K562 (cell line): ENCODE measurements at regions not wholly inside any gene's neighbourhood (a gene's known extent, or its start where the extent isn't known, plus 50 kb on each side); places are given as distances from the start of the nearest gene placed in this dataset.

ENCODE experiments used
- FOXP4 ChIP-seq: sonication (generic); formaldehyde crosslinking; IDR thresholded peaks from 2 replicates; pipeline ENCODE4 v1.8.0; 2022; ENCODE audit warnings: mild to moderate bottlenecking, missing genetic modification reagents, borderline replicate concordance
- MAX ChIP-seq: sonication (generic); formaldehyde crosslinking; IDR thresholded peaks from 2 replicates; pipeline ENCODE4 v1.9.0; 2022; ENCODE audit warnings: mild to moderate bottlenecking, missing genetic modification reagents
- MYNN ChIP-seq, 2 experiments: sonication (generic); formaldehyde crosslinking in 1 of 2; IDR thresholded peaks; 2 replicates each; pipeline versions ENCODE4 v1.5.0 to v1.6.1; 2016 to 2020; ENCODE audit warnings: antibody characterized with exemption in 1 of 2, missing genetic modification reagents in 1 of 2
- RNF2 ChIP-seq: sonication (generic); IDR thresholded peaks from 2 replicates; pipeline ENCODE4 v1.6.1; 2016
- THAP7 ChIP-seq: fragments of 250-450 bp; sonication (Bioruptor Pico); IDR thresholded peaks from 2 replicates; pipeline ENCODE4 v1.5.0; 2021
- ZNF197 ChIP-seq: fragments of 200-800 bp; sonication (Bioruptor generic); IDR thresholded peaks from 2 replicates; pipeline ENCODE4 v1.6.1; 2016; ENCODE audit warnings: low read depth, missing genetic modification characterization, missing compliant biosample characterization
- TF ChIP-seq, protein P1 (sequence below): fragments of 450-650 bp; formaldehyde crosslinking; IDR thresholded peaks from 2 replicates; pipeline ENCODE4 v1.4.0; 2022; ENCODE audit warnings: missing genetic modification characterization

DNA sequence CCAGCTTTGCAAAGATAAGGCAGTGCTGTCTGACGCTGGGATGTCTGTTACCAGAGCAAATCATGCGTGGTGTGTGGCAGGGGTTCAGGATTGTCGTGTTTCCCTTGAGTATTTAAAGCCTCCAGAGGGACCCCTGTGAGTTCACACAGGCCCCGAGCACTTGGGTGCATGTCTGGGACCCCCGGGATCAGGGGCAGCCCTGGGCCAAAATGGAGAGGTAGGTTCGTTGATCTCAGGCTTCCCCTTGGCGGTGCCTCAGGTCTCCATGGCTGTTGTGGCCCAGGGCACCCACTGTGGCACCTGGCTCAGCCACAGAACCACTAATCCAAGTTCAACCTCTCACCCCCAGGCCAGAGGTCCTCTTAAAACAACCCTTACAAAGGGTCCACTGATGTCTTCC lies 523.1 kb upstream of the DPP6 start (continued):
- TF ChIP-seq THAP7 (CRISPR knock-in tag) (no peak), MAX (CRISPR knock-in tag) (no peak), FOXP4 (no peak), MYNN (IDR thresholded peaks at IDR 0.05) (no peak), MYNN (CRISPR knock-in tag; IDR thresholded peaks at IDR 0.05) (no peak), ZNF197 (no peak), RNF2 (no peak)
- TF ChIP-seq, protein P1, sequence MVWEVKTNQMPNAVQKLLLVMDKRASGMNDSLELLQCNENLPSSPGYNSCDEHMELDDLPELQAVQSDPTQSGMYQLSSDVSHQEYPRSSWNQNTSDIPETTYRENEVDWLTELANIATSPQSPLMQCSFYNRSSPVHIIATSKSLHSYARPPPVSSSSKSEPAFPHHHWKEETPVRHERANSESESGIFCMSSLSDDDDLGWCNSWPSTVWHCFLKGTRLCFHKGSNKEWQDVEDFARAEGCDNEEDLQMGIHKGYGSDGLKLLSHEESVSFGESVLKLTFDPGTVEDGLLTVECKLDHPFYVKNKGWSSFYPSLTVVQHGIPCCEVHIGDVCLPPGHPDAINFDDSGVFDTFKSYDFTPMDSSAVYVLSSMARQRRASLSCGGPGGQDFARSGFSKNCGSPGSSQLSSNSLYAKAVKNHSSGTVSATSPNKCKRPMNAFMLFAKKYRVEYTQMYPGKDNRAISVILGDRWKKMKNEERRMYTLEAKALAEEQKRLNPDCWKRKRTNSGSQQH = no peak
- TF ChIP-seq, all 486 proteins: peak for 0
